HG02571 (cell line): ENCODE measurements at regions not wholly inside any gene's neighbourhood (a gene's known extent, or its start where the extent isn't known, plus 50 kb on each side); places are given as distances from the start of the nearest gene placed in this dataset.
A peak's percentile ranks its signal among the peaks of the same experiment; 100 is the strongest.

ENCODE experiments used
- ATAC-seq: cut with Tn5 transposase; IDR thresholded peaks from one replicate; pipeline ENCODE4 v1.9.1; 2021; ENCODE audit warnings: mild to moderate bottlenecking, moderate library complexity; ENCODE audit not compliant: unreplicated experiment

GRCh38 chr5:61650661-61651060 is 318.6 kb downstream of the ZSWIM6 start:
- no peak for ATAC-seq

GRCh38 chr5:61651195-61651594 is 319.1 kb downstream of the ZSWIM6 start:
- ATAC-seq: no peak

GRCh38 chr5:61652916-61653315 is 320.9 kb downstream of the ZSWIM6 start:
- no peak for ATAC-seq

GRCh38 chr5:61653807-61654580 is 321.9 kb downstream of the ZSWIM6 start:
- no peak for ATAC-seq

GRCh38 chr5:61654876-61655275 is 322.8 kb downstream of the ZSWIM6 start:
- no peak for ATAC-seq

- no peak for ATAC-seq
These were observed 325.0 kb downstream of the ZSWIM6 start for GRCh38 chr5:61657010-61657409.

GRCh38 chr5:61657686-61658085 is 325.6 kb downstream of the ZSWIM6 start:
- ATAC-seq: no peak

GRCh38 chr5:61658592-61659008 is 326.5 kb downstream of the ZSWIM6 start:
- peak; percentile 85 for ATAC-seq

GRCh38 chr5:61659221-61659696 is 327.2 kb downstream of the ZSWIM6 start:
- ATAC-seq: no peak

- ATAC-seq: no peak
These were observed 330.6 kb downstream of the ZSWIM6 start for GRCh38 chr5:61662670-61663069.

- no peak for ATAC-seq
These were observed 334.1 kb downstream of the ZSWIM6 start for GRCh38 chr5:61666064-61666621.

GRCh38 chr5:61667525-61668218 is 335.6 kb downstream of the ZSWIM6 start:
- no peak for ATAC-seq

GRCh38 chr5:61669531-61669930 is 337.5 kb downstream of the ZSWIM6 start:
- ATAC-seq: no peak

- ATAC-seq: no peak
These were observed 338.9 kb downstream of the ZSWIM6 start for GRCh38 chr5:61670941-61671340.

- no peak for ATAC-seq
These were observed 341.1 kb downstream of the ZSWIM6 start for GRCh38 chr5:61673007-61673735.

- no peak for ATAC-seq
These were observed 342.3 kb downstream of the ZSWIM6 start for GRCh38 chr5:61674378-61674777.

- no peak for ATAC-seq
These were observed 343.1 kb downstream of the ZSWIM6 start for GRCh38 chr5:61675015-61675692.

GRCh38 chr5:61677220-61677619 is 345.2 kb downstream of the ZSWIM6 start:
- no peak for ATAC-seq

GRCh38 chr5:61678966-61679365 is 346.9 kb downstream of the ZSWIM6 start:
- no peak for ATAC-seq

- no peak for ATAC-seq
These were observed 347.5 kb downstream of the ZSWIM6 start for GRCh38 chr5:61679562-61679961.

GRCh38 chr5:61680247-61680646 is 348.2 kb downstream of the ZSWIM6 start:
- no peak for ATAC-seq
